ENCODE measurements at regions not wholly inside any gene's neighbourhood (a gene's known extent, or its start where the extent isn't known, plus 50 kb on each side); places are given as distances from the start of the nearest gene placed in this dataset.

DNA sequence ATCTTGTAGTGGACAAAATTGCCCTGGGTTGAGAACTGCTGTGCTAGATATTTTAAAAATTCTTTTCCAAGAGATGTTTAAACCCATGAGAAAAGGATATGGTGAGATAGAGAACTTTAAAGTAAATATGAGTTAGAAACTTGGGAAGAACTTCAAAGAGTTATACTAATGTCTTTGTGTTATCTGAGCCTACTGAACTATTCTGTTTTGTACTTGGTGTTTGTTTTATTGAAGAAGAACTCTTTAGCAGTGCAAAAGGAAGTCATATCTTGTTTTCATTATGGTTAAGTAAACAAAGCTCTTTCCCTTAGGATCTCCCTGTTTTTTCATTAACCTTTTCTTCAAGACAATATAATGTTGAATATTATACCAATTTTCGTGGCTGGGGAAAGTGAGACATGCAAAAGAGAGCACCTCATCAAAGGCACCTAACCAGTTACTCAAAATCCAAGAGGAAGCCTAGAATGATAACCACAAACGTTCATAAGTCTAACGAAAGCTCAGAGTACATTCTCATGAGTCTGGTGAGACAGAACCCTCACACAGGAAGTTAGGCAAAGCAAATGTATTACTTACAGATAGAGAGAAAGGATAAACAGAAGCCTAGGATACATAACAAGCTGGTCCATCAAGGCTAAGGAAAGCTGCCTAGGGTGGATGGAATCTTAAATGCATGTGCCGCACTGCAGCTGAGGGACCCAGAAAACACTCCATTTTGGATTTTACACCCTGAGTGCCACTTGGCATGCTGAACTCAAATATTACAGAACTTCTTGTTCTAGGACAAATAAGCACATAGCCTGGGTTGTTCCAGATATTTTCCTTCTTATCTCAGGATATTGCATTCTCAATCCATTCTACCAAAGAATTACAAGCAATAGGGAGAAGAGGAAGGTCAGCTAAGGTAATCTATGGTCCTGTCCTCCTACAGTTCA lies 112.5 kb upstream of the ANO3 start:
- no peak for TF ChIP-seq POLR2AphosphoS5 (IDR thresholded peaks at IDR 0.05; ENCODE audit: low read depth, low read length)
- TF ChIP-seq, protein P1, sequence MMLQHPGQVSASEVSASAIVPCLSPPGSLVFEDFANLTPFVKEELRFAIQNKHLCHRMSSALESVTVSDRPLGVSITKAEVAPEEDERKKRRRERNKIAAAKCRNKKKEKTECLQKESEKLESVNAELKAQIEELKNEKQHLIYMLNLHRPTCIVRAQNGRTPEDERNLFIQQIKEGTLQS (IDR thresholded peaks at IDR 0.05) = no peak
- TF ChIP-seq POLR2A (IDR thresholded peaks at IDR 0.05; ENCODE audit: borderline replicate concordance, extremely low read depth, insufficient read depth, insufficient read length) = no peak
- no peak for TF ChIP-seq SIN3A (IDR thresholded peaks at IDR 0.05; ENCODE audit: low read depth)
- no peak for TF ChIP-seq RAD21 (IDR thresholded peaks at IDR 0.05; ENCODE audit: low read depth)
- TF ChIP-seq, protein P2, sequence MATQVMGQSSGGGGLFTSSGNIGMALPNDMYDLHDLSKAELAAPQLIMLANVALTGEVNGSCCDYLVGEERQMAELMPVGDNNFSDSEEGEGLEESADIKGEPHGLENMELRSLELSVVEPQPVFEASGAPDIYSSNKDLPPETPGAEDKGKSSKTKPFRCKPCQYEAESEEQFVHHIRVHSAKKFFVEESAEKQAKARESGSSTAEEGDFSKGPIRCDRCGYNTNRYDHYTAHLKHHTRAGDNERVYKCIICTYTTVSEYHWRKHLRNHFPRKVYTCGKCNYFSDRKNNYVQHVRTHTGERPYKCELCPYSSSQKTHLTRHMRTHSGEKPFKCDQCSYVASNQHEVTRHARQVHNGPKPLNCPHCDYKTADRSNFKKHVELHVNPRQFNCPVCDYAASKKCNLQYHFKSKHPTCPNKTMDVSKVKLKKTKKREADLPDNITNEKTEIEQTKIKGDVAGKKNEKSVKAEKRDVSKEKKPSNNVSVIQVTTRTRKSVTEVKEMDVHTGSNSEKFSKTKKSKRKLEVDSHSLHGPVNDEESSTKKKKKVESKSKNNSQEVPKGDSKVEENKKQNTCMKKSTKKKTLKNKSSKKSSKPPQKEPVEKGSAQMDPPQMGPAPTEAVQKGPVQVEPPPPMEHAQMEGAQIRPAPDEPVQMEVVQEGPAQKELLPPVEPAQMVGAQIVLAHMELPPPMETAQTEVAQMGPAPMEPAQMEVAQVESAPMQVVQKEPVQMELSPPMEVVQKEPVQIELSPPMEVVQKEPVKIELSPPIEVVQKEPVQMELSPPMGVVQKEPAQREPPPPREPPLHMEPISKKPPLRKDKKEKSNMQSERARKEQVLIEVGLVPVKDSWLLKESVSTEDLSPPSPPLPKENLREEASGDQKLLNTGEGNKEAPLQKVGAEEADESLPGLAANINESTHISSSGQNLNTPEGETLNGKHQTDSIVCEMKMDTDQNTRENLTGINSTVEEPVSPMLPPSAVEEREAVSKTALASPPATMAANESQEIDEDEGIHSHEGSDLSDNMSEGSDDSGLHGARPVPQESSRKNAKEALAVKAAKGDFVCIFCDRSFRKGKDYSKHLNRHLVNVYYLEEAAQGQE (IDR thresholded peaks at IDR 0.05; ENCODE audit: low read depth) = no peak
- no peak for TF ChIP-seq ZNF274 (IDR thresholded peaks at IDR 0.05; ENCODE audit: low read depth, low read length)
- TF ChIP-seq, protein P3, sequence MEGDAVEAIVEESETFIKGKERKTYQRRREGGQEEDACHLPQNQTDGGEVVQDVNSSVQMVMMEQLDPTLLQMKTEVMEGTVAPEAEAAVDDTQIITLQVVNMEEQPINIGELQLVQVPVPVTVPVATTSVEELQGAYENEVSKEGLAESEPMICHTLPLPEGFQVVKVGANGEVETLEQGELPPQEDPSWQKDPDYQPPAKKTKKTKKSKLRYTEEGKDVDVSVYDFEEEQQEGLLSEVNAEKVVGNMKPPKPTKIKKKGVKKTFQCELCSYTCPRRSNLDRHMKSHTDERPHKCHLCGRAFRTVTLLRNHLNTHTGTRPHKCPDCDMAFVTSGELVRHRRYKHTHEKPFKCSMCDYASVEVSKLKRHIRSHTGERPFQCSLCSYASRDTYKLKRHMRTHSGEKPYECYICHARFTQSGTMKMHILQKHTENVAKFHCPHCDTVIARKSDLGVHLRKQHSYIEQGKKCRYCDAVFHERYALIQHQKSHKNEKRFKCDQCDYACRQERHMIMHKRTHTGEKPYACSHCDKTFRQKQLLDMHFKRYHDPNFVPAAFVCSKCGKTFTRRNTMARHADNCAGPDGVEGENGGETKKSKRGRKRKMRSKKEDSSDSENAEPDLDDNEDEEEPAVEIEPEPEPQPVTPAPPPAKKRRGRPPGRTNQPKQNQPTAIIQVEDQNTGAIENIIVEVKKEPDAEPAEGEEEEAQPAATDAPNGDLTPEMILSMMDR (IDR thresholded peaks at IDR 0.05 in 2 of 3, conservative IDR thresholded peaks at IDR 0.05 in 1 of 3; ENCODE audit: borderline replicate concordance in 1 of 3, insufficient read depth in 1 of 3, low read depth in 2 of 3, low read length in 2 of 3) = no peak
- TF ChIP-seq SP1 (IDR thresholded peaks at IDR 0.05; ENCODE audit: low read depth) = no peak
- TF ChIP-seq, protein P4, sequence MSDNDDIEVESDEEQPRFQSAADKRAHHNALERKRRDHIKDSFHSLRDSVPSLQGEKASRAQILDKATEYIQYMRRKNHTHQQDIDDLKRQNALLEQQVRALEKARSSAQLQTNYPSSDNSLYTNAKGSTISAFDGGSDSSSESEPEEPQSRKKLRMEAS (IDR thresholded peaks at IDR 0.05) = no peak
- TF ChIP-seq CBX3 (IDR thresholded peaks at IDR 0.05; ENCODE audit: low read depth) = no peak
- no peak for TF ChIP-seq EZH2phosphoT487 (IDR thresholded peaks at IDR 0.05; ENCODE audit: borderline replicate concordance)

All from HCT116 (cell line).